ENCODE measurements at regions not wholly inside any gene's neighbourhood (a gene's known extent, or its start where the extent isn't known, plus 50 kb on each side); places are given as distances from the start of the nearest gene placed in this dataset.

DNA sequence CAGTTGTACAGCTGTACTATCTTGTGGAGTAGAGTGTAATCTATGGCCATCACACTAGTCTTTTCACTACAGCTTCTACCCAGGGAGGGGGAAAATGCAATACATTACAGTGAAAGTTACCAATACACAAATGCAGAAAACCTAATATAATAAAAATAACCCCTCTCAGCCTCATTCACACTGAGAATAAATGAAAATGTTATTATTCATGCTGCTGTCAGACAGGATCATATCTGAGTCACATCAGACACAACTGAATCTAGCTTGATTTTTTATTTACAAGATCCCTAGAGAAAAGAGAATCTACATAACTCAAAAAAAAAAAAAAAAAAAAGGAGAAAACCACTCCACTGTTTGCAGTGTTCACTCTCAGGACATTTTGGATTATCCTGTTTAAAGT is 293.9 kb upstream of the ESRRG start (continued):
- TF ChIP-seq MXI1 (IDR thresholded peaks at IDR 0.05; ENCODE audit: low read depth, low read length), result no peak
- no peak for TF ChIP-seq TAF1 (IDR thresholded peaks at IDR 0.05; ENCODE audit: borderline replicate concordance, low read depth, low read length)
- TF ChIP-seq FOXM1 (IDR thresholded peaks at IDR 0.05; ENCODE audit: low read depth, low read length), result no peak
- TF ChIP-seq EZH2 (IDR thresholded peaks at IDR 0.05; ENCODE audit: borderline replicate concordance, control insufficient read depth, low read depth, low read length), result no peak
- TF ChIP-seq ZNF622 (IDR thresholded peaks at IDR 0.05), result no peak

DNA sequence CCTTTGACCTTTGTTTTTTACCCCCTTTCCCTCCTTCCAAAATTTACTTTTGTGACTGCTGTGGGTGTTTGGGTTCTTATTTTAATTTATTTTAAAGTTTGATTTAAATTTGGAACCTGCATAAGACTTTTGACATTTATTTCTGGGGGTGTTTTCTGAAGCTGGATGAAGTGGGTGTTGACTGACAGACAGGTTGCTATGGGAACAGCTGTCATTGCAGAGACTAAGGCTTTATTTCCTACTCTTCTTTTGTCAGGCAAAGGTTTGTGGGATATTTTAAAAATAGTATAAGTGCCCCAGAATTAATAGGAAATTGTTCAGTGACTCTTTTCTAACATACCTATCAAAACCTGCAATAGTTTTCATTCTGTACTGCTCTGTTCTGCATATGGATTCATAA is 290.8 kb upstream of the ESRRG start:
- Histone ChIP-seq H3K79me2 (ENCODE audit: control insufficient read depth, insufficient read depth, low read length) (no peaks in the 10 kb centered on the region), H3K27ac (ENCODE audit: control insufficient read depth, insufficient read depth) (no peak overlapping the region), H3K4me1 (ENCODE audit: control insufficient read depth, insufficient read depth, low read length) (no peaks in the 10 kb centered on the region), H3K27me3 (replicated peaks in 1 of 2; ENCODE audit: control insufficient read depth in 2 of 2, insufficient read depth in 2 of 2, low read length in 1 of 2) (no peaks in the 10 kb centered on the region), H4K20me1 (ENCODE audit: control insufficient read depth, insufficient read depth) (no peaks in the 10 kb centered on the region), H3K4me3 (no peak overlapping the region), H3K4me2 (ENCODE audit: control insufficient read depth, insufficient read depth) (no peak overlapping the region), H2AFZ (ENCODE audit: control insufficient read depth, low read depth, low read length) (no peak overlapping the region), H3K9me3 (replicated peaks; ENCODE audit: control insufficient read depth, insufficient read depth, low read length) (no peaks in the 10 kb centered on the region), H3K36me3 (ENCODE audit: control insufficient read depth in 2 of 2, insufficient read depth in 2 of 2, low read length in 1 of 2) (no peaks in the 10 kb centered on the region), H3K9ac (ENCODE audit: control insufficient read depth, insufficient read depth, low read length) (no peak overlapping the region)
- in situ Hi-C loops (cut with MboI), result no loop called here
- CTCF ChIA-PET, result no interaction called here
- TF ChIP-seq SMAD5 (IDR thresholded peaks at IDR 0.05; ENCODE audit: low read depth) (no peak), CHD1 (IDR thresholded peaks at IDR 0.05; ENCODE audit: low read depth, low read length) (no peak), SUZ12 (IDR thresholded peaks at IDR 0.05; ENCODE audit: unreplicated experiment) (no peak), SMC3 (IDR thresholded peaks at IDR 0.05; ENCODE audit: borderline replicate concordance, low read length) (no peak)
- TF ChIP-seq, protein P1, sequence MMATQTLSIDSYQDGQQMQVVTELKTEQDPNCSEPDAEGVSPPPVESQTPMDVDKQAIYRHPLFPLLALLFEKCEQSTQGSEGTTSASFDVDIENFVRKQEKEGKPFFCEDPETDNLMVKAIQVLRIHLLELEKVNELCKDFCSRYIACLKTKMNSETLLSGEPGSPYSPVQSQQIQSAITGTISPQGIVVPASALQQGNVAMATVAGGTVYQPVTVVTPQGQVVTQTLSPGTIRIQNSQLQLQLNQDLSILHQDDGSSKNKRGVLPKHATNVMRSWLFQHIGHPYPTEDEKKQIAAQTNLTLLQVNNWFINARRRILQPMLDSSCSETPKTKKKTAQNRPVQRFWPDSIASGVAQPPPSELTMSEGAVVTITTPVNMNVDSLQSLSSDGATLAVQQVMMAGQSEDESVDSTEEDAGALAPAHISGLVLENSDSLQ (IDR thresholded peaks at IDR 0.05), result 0 out of 2 replicates have a peak, but pooled peaks have one; percentile 32
- TF ChIP-seq, protein P2, sequence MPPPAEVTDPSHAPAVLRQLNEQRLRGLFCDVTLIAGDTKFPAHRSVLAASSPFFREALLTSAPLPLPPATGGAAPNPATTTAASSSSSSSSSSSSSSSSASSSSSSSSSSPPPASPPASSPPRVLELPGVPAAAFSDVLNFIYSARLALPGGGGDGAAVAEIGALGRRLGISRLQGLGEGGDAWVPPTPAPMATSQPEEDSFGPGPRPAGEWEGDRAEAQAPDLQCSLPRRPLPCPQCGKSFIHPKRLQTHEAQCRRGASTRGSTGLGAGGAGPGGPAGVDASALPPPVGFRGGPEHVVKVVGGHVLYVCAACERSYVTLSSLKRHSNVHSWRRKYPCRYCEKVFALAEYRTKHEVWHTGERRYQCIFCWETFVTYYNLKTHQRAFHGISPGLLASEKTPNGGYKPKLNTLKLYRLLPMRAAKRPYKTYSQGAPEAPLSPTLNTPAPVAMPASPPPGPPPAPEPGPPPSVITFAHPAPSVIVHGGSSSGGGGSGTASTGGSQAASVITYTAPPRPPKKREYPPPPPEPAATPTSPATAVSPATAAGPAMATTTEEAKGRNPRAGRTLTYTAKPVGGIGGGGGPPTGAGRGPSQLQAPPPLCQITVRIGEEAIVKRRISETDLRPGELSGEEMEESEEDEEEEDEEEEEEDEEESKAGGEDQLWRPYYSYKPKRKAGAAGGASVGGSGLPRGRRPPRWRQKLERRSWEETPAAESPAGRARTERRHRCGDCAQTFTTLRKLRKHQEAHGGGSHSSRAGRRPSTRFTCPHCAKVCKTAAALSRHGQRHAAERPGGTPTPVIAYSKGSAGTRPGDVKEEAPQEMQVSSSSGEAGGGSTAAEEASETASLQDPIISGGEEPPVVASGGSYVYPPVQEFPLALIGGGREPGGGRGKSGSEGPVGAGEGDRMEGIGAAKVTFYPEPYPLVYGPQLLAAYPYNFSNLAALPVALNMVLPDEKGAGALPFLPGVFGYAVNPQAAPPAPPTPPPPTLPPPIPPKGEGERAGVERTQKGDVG (CRISPR knock-in tag; IDR thresholded peaks at IDR 0.05), result no peak
- BruUV-seq (replicated peaks), result no TSS peak
- intact Hi-C loops (cut with micrococcal nuclease; ENCODE audit: unreplicated experiment), result no loop called here
- POLR2A ChIA-PET, result no interaction called here
- ATAC-seq (no peak), FAIRE-seq (no peak), DNase-seq (ENCODE audit: low read depth, low spot score) (no peak)
- SMC1A ChIA-PET (ENCODE audit: uncharacterized antibody, unreplicated experiment), result no interaction called here
- RAD21 ChIA-PET (ENCODE audit: unreplicated experiment), result no interaction called here

All from GM12878 (cell line).